GM19455 (cell line): ENCODE measurements at regions not wholly inside any gene's neighbourhood (a gene's known extent, or its start where the extent isn't known, plus 50 kb on each side); places are given as distances from the start of the nearest gene placed in this dataset.

Experiments used
- ATAC-seq: cut with Tn5 transposase; IDR thresholded peaks from one replicate; pipeline ENCODE4 v1.9.1; 2021; ENCODE audit not compliant: unreplicated experiment

DNA sequence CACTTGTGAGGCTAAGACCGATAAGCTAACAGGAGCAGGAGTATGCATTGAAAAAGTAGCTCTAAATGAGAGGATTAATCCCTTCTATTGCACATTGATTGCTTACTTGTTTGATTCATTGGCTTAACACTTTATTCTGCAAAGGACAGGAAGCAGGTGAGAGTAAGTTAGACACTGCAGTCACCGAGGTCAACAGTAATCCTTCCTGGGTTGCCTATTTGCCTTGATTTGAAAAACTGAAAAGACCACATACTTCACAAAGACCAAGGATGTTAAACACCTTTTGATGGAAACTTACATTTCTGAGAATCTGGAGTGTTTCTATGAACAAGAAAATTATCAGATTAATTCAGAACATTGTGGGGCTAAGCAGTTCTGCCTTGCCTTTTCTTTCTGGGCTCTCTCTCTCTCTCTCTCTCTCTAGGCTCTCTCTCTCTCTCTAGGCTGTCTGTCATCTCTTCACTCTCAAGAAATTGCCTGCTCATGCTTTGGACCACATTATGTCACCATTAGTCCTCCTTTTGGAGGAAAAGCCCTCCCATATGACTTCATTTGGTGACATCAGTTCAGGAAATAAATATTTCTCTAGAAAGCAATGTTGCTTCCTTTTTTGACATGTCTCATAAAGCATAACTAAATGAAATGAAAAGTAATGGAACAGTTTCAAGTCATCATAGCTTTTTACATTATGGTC, 103.8 kb downstream of the TNFSF18 start:
- no peak for ATAC-seq

- ATAC-seq: no peak
Observed at GRCh38 chr1:172948457-172948856, 102.3 kb downstream of the TNFSF18 start.

GRCh38 chr1:172949096-172949495, 101.6 kb downstream of the TNFSF18 start:
- ATAC-seq: no peak

- no peak for ATAC-seq
Observed at GRCh38 chr1:172950528-172950927, 100.2 kb downstream of the TNFSF18 start.

DNA sequence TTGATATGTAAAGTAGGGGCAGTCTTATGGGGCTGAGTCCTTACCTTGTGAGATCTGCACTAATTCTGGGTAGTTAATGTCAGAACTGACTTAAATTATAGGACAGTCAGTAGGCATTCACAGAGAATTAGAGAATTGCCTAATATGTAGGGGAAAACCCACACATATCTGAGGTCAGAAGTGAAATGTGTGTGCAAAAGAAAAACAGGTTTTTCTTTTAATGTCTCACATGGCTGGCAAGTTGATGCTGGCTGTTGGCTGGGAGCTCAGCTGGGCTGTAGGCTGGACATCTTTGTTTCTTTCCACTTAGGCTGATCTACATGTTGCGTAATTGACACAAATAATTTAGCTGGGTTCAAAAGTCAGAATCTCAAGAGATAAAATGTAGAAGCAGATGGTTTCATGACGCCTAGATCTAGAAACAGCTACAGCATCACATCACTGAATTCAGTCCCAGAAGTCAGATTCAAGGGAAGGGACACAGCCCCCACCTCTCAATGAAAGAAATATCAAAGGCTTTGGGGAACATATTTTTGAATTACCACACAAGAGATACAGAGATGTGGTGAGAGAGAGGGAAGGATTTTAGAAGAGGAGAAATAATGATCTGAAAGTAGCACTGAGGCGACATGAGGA, 98.9 kb downstream of the TNFSF18 start:
- no peak for ATAC-seq

- no peak for ATAC-seq
Observed at GRCh38 chr1:172952516-172952915, 98.2 kb downstream of the TNFSF18 start.

DNA sequence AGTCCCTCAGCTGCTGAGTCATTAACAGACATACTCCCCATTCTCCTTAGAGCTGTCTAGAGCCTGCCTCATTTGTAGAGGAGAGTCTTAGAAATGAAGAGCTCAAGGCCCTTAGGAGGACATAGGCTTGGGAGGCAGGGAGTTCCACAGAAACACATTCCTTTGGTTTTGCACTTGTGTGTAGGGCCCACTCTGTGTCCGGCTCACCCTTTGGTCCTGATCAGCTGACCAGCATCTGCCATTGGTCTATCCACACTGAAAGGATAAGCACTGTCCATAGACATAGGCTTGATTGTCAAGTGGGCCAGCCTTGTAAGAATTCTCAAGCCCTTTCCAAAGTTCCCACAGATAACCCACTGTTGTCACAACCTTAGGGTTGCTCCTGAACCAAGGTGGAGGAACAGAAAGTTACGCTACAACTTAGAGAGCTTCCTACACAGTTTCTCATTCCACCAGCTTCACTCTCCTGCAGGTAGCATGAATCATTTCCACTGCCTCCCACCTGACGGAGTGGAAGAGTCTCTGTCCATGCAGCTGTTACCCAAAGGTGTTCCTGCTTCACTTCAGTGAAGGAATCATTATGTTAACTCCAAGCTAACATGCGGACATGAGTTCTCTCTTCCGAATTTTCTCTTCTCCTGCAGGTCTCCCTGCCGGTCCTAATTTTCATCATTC, 96.1 kb downstream of the TNFSF18 start:
- ATAC-seq: no peak

- ATAC-seq: no peak
Observed at GRCh38 chr1:172955161-172955815, 95.5 kb downstream of the TNFSF18 start.

- no peak for ATAC-seq
Observed at GRCh38 chr1:172956871-172957270, 93.9 kb downstream of the TNFSF18 start.

GRCh38 chr1:172957491-172957890, 93.2 kb downstream of the TNFSF18 start:
- no peak for ATAC-seq

- no peak for ATAC-seq
Observed at GRCh38 chr1:172959571-172959970, 91.2 kb downstream of the TNFSF18 start.

DNA sequence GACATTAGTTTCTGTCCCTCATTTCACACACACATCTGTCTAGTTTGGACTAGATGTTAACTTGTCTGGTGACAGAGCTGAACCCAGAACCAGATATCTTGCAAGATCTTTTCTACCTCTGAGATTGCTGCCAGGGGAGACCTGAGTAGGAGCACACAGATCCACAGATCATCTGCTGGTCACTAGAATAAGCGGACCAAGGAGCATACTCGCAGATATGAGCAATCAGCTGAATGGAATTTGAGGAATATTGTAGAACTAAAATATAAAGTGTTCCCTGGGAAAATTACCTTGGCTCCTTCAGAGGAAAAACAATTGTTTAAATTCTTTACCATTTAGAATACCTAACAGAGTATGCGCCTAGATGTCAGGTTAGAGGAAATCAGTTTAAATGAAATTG, 90.7 kb downstream of the TNFSF18 start:
- ATAC-seq: no peak

GRCh38 chr1:172960454-172961208, 90.1 kb downstream of the TNFSF18 start:
- ATAC-seq: no peak

DNA sequence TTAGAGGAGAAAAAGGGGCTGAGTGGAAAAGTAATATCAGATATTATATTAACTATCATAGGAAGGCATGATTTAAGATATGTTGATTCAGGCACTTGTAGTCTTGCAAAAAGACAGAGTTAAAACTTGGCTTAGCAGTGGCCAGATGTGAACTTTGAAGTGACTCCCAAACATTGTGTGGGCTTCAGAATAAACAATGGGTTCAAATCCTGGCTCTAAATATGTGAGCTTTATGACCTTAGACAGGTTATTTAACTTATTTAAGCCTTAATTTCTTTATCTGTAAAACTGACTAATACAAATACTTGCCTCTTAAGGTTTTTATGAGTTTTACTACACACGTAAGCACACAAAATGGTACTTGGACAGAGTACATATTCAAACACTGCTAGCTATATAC, 85.9 kb downstream of the TNFSF18 start:
- ATAC-seq: no peak

GRCh38 chr1:172966844-172967540, 83.7 kb downstream of the TNFSF18 start:
- ATAC-seq: no peak

DNA sequence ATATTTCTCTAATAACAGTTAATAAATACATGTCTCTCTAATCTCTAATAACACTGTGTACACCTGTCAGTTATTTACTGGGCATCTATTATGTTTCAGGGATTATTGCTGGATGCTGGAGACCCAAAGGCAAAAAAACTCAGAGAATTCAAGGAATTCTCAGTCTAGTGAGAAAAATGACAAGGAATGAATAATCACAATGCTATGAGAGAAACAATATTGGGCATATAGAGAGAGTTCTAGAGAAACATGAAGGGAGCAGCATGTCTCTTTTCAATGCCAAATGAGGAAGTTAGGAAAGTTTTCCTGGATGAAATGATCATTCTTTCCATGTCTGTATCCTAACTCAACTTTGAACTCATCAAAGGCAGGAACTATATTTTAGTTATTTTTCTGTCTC, 82.8 kb downstream of the TNFSF18 start:
- no peak for ATAC-seq

DNA sequence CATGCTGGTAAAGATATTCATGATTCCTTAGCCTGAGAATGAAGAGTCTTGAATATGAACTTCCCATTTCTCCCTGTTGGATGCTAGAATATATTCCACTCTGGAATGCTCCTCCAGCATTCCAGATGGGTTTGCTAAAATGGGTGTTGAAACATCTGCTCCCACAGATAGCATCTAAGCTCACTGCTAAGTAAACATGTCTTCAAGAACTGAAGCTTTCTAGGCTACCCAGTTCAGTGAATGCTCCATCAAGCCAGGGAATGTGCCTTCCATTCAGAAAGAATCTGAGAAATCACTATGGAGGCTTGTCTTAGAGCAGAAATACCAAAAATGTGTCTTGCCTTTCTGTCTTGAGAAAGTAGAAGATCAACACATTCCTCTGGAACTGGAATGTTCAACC, 81.1 kb downstream of the TNFSF18 start:
- no peak for ATAC-seq

DNA sequence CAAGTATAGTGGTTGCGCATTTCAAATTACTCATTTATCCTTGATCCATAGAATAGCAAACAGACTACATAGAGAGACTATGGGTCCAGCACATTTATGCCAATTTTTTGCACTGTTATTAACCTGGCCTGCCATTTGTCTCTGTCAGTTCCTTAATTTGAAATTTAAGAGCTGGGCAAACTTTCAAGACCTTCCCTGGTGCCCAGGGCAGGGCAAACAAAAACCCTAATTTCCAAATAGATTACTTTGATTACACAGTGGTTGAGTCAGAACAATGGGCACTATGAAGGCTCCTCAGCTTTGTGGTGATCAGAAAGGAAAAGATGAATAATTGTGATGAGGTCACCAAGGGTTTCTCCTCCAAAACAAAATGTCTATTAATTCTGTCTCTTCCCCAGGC, 80.6 kb downstream of the TNFSF18 start:
- no peak for ATAC-seq

DNA sequence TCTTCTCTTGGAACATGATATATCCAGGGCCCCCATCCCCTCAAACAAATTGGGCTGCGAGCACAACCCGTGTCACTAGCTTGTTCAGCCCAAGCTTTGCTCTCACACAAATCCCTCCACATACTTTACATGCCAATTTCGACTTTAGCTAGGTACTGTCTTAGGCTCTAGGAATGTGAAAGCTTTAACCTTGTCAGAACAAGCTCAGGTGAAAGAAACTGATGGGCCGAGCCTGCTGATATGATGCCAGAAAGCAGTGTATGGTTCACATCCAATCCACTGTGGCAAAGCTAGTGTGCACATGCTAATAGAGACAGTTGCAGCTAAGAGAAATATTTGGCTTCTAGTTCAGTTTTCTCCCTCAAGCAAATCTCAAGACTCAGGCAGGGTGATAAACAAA, 79.5 kb downstream of the TNFSF18 start:
- ATAC-seq: no peak

DNA sequence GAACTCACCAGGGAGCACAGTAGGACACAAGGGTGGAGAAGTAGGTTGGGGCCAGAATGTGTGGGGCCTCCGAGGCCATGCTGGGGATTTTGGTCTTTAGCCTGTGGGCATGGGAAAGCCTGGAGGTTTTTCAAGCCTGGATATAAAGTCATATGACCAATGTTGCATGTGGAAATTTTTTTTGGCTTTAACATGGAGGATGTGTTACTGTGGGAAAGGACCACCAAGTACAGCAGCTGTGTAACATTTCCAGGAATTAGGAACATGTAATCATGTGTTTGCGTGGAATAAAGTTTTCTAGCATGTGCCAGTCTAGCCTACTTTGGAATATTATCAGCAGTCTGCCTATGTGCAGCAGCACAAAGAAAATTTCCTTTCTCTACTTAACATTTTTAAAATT, 78.5 kb downstream of the TNFSF18 start:
- no peak for ATAC-seq

GRCh38 chr1:172973424-172973823, 77.3 kb downstream of the TNFSF18 start:
- ATAC-seq: no peak
